Neural progenitor cell (in vitro differentiated cells): ENCODE measurements at regions not wholly inside any gene's neighbourhood (a gene's known extent, or its start where the extent isn't known, plus 50 kb on each side); places are given as distances from the start of the nearest gene placed in this dataset.

Experiments
- CTCF ChIP-seq: fragments of 200-600 bp; sonication (generic); IDR thresholded peaks from 2 replicates; pipeline ENCODE4 v1.5.1; 2017; ENCODE audit warnings: antibody characterized with exemption, mild to moderate bottlenecking
- EZH2 ChIP-seq: fragments of 200-600 bp; sonication (generic); IDR thresholded peaks from 2 replicates; pipeline ENCODE4 v1.6.1; 2017; ENCODE audit warnings: antibody characterized with exemption, mild to moderate bottlenecking, moderate library complexity

- TF ChIP-seq CTCF (no peak), EZH2 (no peak)
Observed at GRCh38 chr3:110423276-110423675, 648.3 kb upstream of the NECTIN3 start.
